GM18498 (cell line): ENCODE measurements at regions not wholly inside any gene's neighbourhood (a gene's known extent, or its start where the extent isn't known, plus 50 kb on each side); places are given as distances from the start of the nearest gene placed in this dataset.

Experiments
- ATAC-seq: cut with Tn5 transposase; IDR thresholded peaks from one replicate; pipeline ENCODE4 v1.9.1; 2021; ENCODE audit warnings: mild to moderate bottlenecking, moderate library complexity; ENCODE audit not compliant: unreplicated experiment

- no peak for ATAC-seq
These were observed 666.8 kb downstream of the PCDH18 start for GRCh38 chr4:136865526-136865925.

- peak; percentile 90 for ATAC-seq
These were observed 667.6 kb downstream of the PCDH18 start for GRCh38 chr4:136864604-136865185.

DNA sequence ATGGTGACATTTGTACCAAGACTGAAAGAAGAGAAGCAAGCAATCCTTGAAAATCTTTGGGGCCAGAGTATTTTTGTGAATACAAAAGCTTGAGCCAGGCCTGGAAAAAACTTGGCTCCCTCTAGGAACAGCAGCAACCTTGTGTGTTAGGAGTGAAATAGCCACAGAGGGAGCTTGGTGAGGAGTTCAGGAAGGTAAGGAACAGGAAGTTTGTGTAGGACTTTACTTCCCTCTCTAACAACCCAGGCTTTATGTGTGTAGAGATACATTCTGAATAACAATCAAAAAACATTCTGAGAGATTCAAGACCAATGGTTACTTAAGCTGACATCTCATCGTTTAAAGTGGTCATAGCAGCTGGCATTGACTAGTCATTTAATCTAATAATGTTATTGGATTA, 668.5 kb downstream of the PCDH18 start:
- ATAC-seq, result no peak

DNA sequence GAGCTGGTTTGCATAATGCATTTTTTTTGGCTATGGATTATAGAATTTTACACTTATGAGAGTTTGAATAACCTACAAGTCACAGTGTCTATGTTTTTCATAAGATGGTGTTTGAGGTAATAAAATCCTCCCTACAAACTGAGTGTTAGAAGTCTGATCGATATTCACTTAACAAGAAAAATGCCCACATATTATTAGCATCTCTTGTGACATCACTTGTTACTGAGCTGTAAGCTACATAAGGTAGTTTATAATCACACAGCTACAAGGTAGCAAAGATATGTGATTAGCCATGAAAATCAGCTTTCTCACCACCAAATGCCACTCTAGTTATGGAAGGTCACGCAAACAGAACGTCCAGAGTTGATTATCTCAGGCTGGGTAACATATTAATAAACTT, 669.6 kb downstream of the PCDH18 start:
- no peak for ATAC-seq

GRCh38 chr4:136861091-136861490, 671.2 kb downstream of the PCDH18 start:
- ATAC-seq, result no peak

DNA sequence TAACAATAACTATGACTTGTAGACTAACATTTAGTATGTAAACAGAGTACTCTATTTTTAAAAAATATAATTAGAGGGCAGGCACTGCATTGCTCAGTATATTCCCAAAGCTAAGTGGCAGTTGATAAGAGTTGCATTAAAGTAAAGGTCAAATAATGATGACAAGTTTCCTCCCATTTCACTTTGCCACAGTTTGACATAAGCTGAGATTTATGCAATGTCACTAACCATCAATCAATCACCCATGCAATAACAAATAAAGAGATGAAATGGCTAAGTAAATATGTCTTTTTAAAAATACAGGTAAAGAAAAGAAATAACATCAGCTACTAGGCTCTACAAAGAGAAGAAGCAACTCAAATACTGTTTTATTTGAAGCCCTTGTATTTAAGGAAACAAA, 673.4 kb downstream of the PCDH18 start:
- no peak for ATAC-seq

DNA sequence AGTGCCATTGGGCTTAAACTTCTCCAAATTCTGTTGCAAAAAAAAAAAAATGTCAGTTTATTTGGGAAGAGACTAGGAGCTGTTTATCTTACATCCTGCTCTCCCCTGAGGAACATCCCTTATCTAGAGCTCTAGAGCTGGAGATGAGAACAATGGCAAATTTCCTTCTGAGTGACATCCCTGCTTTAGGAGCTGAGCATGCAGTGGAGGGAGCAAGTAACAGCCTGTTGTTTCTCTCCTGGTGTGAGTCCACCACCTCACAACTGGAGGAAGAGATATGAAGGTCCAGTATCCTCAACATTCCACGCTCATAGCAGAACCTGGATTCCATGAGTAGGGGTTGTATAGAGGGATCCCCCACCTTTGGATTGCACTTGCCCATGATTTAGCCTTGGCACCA, 676.4 kb downstream of the PCDH18 start:
- ATAC-seq, result no peak

GRCh38 chr4:136850446-136850845, 681.8 kb downstream of the PCDH18 start:
- ATAC-seq, result no peak

DNA sequence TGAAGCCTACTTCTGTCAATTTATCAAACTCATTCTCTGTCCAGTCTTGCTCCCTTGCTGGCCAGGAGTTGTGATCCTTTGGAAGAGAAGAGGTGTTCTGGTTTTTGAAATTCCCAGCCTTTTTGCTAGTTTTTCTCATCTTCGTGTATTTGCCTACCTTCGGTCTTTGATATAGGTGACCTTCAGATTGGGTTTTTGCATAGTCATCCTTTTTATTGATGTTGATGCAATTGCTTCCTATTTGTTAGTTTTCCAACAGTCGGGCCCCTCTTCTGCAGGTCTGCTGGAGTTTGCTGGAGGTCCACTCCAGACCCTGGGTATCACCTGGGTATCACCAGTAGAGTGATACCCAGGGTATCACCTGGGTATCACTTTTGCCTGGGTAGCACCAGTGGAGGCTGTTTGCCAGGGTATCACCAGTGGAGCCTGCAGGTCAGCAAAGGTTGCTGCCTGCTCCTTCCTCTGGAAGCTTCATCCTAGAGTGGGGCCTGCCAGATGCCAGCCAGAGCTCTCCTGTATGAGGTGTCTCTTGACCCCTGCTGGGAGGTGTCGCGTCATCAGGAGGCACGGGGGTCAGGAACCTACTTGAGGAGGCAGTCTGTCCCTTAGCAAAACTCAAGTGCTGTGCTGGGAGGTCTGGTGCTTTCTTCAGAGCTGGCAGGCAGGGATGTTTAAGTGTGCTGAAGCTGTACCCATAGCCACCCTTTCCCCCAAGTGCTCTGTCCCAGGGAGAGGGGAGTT, 684.2 kb downstream of the PCDH18 start:
- no peak for ATAC-seq

- no peak for ATAC-seq
These were observed 690.8 kb downstream of the PCDH18 start for GRCh38 chr4:136841526-136841925.

DNA sequence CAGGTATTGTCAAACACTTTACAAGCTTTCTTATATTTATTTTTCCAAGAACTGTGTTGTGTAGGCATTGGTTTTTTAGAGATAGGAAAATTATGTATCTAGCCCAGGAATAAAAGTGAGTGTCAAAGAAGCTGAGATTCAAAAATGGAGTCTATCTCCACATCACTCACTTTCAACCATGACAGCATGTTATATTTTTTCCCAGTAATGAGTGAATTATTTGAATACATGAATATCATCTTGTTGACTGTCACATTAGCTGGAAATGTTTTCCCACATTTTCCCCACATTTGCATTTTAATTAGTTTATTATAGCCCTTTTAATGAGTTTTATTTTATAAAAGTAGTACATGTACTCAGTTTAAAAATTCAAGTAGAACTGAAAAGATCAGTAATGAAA, 693.7 kb downstream of the PCDH18 start:
- no peak for ATAC-seq

- no peak for ATAC-seq
These were observed 700.7 kb downstream of the PCDH18 start for GRCh38 chr4:136831553-136831952.

GRCh38 chr4:136829280-136829679, 703.0 kb downstream of the PCDH18 start:
- ATAC-seq, result no peak

DNA sequence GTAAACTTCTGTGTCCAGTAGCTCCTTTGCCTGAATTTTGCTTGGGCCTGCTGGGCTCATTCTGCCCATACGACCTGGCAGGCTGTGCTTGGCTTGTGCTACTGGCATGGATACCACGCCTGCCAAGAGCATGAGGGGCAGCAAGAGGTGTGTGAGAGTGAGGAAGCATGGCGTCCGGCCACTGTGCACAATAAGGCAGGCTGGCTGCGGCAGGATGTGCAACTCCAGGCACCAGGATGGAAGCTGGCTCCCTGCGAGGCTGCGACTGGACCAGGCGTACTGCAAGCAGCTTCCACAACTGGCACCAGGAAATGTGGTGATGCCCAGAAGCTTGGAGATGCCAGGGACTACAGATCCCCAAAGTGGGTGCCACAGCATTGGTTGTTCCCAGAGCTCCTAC, 709.3 kb downstream of the PCDH18 start:
- ATAC-seq, result no peak

DNA sequence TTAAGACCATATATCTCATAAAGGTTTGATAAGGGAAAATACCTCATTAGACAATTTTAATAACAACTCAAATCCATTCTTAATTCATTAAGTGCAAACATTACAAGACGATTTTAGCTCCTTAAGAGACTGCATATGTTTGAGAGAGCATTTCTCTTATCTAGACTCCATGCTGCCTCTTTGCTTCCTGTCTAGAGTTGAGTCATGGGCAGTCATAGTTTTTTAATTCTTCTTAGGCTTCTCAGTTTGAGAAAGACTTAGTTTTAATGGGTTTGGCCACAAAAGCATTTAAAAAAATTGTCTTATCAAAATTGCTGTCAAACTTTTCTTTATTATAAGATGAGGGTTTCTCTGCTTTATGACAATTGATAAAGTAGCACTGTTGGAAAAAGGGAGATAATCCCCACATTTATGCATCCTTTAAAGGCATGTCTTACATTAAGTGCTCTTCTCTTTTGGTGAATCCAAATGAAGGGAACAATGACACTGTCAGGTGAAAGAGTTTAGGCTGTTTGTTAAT, 713.4 kb downstream of the PCDH18 start:
- no peak for ATAC-seq

GRCh38 chr4:136812100-136812880, 720.0 kb downstream of the PCDH18 start:
- ATAC-seq, result no peak

DNA sequence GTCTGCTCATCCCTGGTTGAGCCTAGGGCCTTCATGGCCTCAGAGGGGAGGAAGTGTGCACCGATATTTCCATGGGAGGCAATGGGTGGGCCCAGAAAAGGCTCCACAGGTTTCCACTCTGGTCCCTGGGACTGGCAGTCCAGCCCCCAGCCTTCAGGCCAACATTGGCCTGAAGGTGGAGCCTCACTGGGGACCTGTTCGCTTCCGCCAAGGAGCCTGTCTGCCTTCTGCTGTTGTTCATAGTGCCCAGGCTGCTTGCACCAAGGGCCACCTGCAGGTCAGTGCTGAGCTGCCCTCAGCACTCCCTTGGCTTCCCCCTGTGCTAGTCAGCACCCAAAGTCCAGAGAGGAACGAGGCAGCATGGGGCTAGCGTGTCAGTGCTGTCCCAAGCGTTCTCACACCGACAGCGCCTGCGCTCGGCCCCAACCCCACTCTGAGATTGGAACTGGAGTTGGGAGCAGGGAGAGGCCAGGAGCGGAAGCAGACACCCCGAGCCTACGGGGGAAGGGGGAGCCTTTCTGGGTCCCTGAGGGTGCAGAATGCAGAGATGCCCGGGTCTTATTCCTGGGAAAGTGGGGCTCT, 720.7 kb downstream of the PCDH18 start:
- ATAC-seq, result no peak

DNA sequence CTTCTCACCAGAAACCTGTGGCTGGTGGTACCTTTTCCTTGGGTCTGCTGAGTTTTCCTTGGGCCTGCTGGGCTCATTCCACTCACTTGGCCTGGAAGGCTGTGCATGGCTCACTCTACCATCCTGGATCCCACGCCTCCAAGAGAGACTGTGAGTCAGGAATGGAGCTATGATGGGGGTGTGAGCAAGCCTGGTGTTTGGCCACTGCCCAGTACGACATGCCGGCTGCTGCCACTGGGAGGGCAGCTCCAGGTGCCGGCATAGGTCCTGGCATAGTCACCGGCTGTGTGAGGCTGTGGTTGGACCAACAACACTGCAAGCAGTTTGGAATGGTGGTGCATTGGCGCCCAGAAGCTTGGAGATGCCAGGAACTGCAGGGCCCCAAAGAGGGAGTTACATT, 721.7 kb downstream of the PCDH18 start:
- no peak for ATAC-seq

DNA sequence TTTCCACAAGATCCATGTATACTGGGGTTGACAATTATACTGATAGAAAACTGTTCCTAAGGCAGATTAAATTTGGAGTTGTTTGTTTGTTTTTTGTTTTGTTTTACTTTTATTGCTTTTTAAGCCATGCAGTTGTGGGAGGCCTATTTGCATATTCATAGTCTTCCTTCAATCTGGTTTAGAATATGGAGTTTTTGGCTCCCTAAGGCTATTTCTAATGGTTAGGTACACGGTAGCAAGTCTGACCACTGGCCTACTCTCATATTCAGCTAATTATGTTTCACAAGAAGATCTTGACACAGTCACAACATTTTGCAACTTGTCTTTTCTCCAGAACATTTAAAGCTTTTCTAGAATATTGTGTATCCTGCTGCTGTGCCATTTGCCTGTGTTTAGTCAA, 725.5 kb downstream of the PCDH18 start:
- ATAC-seq, result no peak

DNA sequence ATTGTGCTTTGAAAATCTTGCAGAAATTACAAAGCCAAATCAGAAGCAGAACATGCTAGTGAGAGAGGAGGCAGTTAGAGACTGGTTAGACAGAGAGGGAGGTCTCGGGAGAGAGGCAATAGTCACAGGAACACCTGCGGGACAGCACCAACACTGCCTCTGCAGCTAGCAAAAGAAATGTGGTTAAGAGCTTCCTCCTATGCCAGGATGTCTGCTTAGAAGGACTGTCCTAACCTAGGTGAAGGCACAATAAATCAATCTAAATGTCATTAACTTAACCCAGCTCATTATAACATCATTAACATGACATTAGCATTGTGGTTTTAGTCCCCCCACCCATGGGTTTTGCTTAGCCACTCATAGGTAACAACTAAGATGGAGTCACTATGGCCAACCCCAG, 726.7 kb downstream of the PCDH18 start:
- ATAC-seq, result no peak

DNA sequence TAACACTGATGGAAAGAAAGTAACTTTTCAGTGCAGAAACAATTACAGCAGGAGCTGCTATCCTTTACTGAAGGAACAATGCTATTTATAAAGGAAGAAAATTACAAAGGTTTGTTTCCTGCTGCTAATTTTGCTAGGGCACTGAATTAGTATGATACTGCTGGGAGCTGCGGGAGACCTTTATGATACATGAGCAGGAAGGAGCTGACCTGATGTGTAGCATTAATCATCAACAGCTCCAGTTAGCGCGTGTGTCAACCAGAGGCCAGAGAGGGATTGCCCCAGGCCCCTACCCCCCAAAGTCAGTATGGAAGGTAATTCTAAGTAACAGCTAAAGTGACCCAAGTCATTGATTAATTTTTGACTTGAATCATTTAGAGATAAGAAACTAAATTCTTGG, 728.9 kb downstream of the PCDH18 start:
- no peak for ATAC-seq

- ATAC-seq, result no peak
These were observed 732.0 kb downstream of the PCDH18 start for GRCh38 chr4:136800248-136800647.
